Stimulated activated naive CD8-positive, alpha-beta T cell treated with anti-CD3 and anti-CD28 coated beads, Interleukin-15, Interleukin-2, amounts not matched to agents 100 U/mL and 50 U/mL, for 24 hours (primary cell): ENCODE measurements at regions not wholly inside any gene's neighbourhood (a gene's known extent, or its start where the extent isn't known, plus 50 kb on each side); places are given as distances from the start of the nearest gene placed in this dataset.
"Not testable (repeated sequence)": the region's sequence is repeated elsewhere in the genome, so short reads cannot be mapped to it uniquely, and the experiment has no call there.

ENCODE experiments used
- ATAC-seq: fragments of 150-1000 bp; cut with Tn5 transposase; one replicate; pipeline ENCODE4 v1.10.0; 2021
- DNase-seq: peaks from one replicate; pipeline ENCODE4 v3.0.0; 2021

DNA sequence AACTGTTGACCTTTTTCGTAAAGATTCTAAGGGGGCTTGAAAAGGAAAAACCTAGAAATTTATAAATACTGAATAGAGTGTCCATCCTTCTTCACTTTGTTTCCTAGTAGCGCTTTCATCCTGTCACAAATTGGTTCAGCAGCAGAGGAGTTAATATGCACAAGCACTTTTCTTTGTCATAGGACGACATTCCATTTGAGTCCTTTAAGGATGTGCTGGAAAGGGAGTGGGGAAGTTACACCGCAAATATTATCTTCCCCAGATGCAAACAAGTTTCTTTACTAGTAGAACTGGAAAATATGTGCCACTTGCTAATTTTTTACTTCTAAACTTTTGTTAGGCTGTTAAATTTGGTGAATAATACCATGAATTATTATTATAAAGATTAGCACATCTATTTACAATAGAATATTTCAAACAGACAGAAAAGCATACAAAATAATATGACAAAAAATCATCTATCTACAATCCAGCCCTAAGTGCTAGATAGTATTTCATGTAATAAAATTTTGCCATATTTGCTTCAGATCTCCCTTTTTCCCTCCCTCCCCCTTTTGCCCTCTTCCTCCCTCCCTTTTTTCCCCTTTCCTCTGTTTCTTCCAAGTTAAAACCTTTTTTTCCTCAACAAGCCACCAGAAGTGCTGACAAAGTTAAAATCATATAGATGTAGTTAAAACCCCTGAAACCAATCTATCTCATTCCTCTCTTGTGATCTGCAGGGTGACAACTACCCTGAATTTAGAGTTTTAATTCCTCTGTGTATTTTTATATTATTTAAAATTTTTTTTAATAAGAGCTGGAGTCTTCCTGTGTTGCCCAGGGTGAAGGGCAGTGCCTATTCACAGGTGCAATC lies 50.5 kb upstream of the MAP4K3 start:
- no peak for DNase-seq
- no peak for ATAC-seq

DNA sequence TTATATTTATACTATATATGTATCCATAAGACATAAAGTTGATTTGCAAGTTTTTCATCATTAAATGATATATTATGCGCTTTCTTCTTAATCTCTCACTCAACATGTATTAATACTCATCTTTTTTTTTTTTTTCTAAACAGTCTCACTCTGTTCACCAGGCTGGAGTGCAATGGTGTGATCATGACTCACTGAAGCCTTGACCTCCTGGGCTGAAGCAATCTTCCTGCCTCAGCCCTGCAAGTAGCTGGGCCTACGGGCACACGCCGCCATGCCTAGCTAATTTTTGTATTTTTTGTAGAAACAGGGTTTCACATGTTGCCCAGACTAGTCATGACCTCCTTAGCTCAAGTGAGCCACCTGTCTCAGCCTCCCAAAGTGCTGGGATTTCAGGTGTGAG lies 51.4 kb upstream of the MAP4K3 start:
- ATAC-seq, result no peak
- no peak for DNase-seq

DNA sequence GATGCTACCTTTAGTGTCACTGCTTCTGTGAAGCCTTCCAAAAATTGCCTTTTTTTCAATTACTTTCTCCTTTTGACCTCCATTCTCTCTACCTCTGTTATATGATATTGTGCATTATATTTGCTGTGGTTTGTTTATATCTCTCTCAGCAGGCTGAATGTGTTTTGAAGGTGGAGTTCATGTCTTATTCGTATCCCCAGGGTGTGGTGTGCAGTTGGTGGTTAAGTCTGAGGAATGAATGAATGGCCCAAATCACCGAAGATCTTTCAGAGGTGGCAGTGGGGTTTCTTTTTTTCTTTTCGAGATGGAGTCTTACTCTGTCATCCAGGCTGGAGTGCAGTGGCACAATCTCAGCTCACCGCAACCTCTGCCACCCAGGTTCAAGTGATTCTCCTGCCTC lies 53.5 kb upstream of the MAP4K3 start:
- DNase-seq (no peak), ATAC-seq (no peak)

DNA sequence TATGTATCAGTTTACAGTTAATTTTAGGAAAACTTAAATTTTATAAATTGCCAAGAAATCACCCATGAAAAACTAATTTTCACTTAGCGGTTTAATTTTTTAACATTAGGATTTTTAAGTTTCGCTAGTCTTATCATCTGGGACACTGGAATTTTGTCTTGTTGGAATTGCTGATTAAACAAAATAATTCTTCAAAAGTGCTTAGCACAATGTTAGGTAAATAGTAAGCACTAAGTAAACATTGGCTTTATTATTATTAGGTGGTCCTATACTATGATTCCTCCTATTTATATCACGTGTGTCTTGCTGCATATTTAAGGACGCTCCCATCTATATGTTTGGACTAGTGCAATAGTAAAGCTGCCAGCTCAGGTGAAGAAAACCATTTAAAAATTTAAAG lies 54.6 kb upstream of the MAP4K3 start:
- DNase-seq (no peak), ATAC-seq (no peak)

- DNase-seq (peak; percentile 26), ATAC-seq (peak; percentile 94)
Observed at GRCh38 chr2:39492095-39492590, 55.1 kb upstream of the MAP4K3 start.

- no peak for DNase-seq
- no peak for ATAC-seq
Observed at GRCh38 chr2:39492716-39493115, 55.6 kb upstream of the MAP4K3 start.

DNA sequence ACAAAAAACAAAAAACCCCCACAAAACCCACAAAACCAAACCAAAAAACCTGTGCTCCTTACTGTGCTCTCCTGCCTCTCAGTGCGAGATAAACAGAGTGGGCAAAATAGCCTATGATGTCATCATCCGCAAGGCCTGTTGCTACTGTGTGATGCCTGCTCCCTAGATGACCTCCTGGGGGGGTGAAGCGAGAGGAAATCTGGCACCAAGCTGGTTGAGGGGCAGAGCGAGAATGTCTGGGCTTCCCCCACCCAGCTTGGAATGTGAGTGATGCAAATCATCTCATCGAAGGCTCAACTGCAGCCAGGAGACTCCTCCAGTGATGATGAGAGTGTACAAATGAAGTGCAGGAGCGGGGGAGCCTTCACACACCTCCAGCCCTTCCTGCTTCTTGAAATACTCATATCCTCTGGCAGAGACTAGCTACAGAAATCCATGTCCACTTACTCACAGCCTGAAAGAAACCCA lies 57.7 kb upstream of the MAP4K3 start:
- ATAC-seq, result peak; percentile 41

DNA sequence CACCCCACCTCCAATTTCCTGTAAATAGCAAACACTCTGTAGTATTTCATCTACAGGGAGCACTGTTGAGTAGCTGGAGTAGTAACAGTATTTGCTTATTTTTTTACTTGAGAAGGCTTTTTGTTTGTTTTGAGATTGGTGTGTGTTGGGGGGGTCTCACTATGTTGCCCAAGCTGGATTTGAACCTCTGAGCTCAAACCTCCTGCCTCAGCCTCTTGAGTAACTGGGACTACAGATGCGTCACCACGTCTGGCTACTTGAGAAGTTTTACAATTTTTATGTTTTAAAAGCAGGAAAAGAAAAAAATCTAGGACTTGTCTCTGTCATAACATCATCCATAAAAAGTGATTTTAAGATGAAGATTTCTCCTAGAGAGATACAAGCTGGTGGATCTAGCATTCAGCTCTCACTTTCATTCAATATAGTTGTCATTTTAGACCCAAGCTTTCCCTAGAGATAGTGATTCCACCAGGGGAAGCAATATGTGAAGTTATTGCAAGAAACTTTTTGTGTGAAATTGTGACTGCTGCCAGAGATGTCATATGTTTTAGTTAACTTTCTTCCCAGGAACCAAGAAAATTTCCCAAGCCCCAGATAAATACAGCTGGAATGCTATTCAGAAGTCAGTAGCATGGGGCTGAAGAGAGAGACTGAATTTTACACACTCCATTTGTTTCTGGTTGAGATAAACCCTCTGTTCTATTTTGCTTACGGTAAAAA lies 60.2 kb upstream of the MAP4K3 start:
- DNase-seq (no peak), ATAC-seq (no peak)

More for the DNA sequence above, 57.7 kb upstream of the MAP4K3 start:
- DNase-seq, result peak; percentile 42

GRCh38 chr2:39498176-39498575 lies 61.1 kb upstream of the MAP4K3 start:
- ATAC-seq, DNase-seq: not testable (repeated sequence)

GRCh38 chr2:39498786-39499185 lies 61.7 kb upstream of the MAP4K3 start:
- no peak for ATAC-seq
- DNase-seq, result no peak

DNA sequence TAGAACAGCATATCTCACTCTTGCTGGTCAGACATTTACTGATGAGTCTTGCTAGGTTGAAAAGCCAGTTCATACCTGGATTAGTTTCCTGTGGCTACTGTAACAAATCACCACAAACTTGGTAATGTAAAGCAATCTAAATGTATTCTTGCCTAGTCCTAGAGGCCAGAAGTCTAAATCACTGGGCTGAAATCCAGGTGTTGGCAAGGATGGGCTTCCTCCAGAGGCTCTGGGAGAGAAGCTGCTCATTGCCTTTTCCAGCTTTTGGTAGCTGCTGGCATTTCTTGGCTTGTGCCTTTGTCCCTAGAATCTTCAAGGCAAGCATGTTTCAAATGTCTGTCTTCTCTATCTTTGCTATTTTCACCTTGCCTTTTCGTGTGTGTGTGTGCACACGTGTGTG lies 62.3 kb upstream of the MAP4K3 start:
- ATAC-seq, result no peak
- DNase-seq, result no peak

DNA sequence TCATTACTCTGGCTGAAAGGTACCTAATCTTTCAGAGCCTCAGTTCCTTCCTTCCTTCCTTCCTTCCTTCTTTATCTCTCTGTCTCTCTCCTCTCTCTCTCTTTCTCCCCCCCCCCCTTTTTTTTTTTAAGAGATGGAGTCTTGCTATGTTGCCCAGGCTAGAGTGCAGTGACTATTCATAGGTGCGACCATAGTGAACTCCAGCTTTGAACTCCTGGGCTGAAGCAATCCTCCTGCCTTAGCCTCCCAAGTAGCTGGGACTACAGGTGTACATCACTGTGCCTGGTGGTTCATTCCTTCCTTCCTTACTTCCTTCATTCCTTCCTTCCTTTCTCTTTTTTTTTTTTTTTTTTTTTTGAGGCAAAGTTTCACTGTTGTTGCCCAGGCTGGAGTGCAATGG lies 64.3 kb upstream of the MAP4K3 start:
- DNase-seq (no peak), ATAC-seq (no peak)

GRCh38 chr2:39503277-39503676 lies 66.2 kb upstream of the MAP4K3 start:
- no peak for ATAC-seq

DNA sequence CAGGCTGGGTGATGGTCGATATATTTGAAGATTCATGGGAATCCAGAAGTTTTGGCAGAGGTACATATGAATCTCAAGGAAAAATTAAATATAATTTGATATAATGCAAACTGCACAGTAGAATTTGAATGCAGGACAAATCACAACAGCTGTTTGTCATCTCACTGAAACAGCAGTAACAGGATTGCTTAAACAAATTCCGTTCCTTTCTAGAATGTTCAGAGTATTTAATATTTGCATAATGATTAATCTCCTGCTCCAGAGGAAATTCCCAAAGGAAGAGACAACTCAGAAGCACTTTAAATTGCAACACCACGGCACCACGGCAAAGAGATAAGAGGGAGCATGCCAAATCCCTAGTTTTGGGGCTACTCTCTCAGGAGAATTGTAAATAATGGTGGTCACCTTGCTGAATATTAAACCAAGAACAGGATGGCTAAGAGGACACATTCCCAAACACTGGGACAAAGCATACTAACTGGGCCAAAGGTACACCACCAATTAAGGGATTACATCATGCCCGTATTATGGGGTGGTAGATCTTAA lies 67.8 kb upstream of the MAP4K3 start:
- ATAC-seq (no peak), DNase-seq (no peak)

More at GRCh38 chr2:39503277-39503676, 66.2 kb upstream of the MAP4K3 start:
- DNase-seq, result no peak

- DNase-seq (no peak), ATAC-seq (no peak)
Observed at GRCh38 chr2:39506215-39506614, 69.1 kb upstream of the MAP4K3 start.

DNA sequence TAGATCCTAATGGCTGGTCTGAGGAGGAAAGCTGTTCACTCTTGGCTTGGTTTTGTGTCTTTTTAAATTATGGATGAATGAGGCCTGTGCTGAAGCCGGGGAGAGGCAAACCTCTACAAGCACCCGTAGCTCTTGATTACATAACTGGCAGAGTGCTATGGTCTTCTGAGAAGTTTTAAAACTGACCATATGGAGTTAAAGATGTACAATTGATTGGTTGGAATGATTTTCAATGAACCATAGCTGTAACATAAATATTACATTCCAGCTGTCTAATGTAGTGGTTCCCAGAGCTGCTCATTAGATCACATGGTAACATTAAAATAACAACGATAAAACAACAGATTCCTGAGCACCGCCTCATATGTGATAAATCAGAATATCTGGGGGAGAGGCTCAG lies 71.1 kb upstream of the MAP4K3 start:
- DNase-seq (no peak), ATAC-seq (no peak)

DNA sequence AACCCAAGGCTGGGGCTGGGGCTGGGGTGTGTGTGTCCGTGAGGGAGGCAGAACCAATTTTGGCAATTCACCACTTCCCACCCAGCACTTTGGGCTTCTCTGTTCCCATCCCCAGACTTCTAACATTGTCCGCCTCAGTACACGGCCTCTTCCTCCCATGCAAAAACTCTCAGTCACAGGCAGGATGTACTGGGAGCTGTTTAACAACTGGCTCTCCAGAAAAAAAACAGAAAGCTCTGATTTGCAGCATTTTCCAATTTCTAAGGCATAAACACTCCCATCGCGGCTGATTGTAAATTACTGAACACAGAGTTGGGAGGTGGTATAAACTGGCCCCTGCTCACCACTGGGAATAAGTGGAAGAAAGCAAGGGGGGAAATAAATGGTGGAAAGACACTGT lies 73.1 kb upstream of the MAP4K3 start:
- DNase-seq, result no peak
- no peak for ATAC-seq

DNA sequence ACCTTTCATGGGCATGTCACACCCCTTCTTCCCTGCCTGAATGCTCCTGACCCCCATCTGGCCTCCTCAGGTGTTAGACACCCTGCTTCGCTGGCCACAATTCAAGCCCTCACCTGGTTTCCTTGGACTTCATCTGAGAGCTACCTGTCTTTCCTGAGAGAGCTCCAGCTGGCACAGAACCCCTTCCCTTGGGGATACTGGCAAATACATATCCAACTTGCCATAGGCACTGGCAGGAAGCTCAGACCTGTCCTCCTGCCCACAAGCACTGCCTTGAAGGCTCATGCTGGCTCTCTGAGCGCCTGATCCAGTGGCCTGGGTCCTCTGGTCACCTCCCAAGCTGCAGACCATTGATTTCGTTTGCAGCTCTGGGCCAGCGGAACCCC lies 74.1 kb upstream of the MAP4K3 start:
- no peak for ATAC-seq
- DNase-seq, result no peak

GRCh38 chr2:39511605-39512433 lies 74.7 kb upstream of the MAP4K3 start:
- ATAC-seq, result no peak
- DNase-seq, result no peak

DNA sequence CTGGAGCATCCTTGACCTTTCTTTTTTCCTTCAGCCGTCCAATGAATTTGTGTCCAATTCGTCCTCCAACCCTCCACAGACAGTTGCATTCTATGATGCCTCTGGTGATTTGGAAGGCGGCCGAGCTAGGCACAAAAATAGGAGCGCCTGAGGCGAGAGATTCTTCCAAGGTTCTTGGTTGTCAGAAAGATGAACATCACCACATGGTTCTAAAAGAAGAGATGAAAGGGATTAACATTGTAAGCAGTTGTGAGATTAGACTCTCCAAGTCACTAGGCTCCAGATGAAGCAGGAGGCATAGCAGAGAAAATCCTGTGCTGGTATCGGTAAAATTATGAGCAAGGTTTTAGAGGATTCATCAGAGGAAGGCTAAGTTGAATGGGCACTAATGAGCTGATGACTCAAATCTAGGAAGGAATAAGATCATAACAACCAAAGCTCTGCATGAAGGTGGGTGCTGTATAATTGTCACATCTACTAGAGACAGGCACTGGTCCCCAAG lies 75.4 kb upstream of the MAP4K3 start:
- DNase-seq, result no peak
- peak; percentile 49 for ATAC-seq

DNA sequence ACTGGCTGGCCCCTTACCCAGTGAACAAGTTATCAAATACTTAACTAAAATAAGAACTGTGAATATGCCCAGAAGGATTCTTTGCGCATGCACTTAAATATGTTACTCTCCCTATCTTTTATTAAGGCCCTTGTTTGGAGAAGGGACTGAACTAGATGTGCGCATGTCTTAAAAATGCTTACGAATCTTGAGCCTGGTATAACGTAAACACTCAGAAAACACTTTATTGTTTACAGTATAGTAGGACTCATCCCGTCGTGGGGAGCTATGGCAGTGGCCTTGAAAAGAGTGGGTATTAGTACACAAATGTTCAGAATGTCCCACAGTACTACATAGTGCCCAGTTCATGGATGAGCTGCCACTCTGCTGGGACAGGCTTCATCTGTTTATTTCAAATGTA lies 75.9 kb upstream of the MAP4K3 start:
- DNase-seq (no peak), ATAC-seq (no peak)

GRCh38 chr2:39513641-39514094 lies 76.6 kb upstream of the MAP4K3 start:
- DNase-seq, result peak; percentile 75

More at GRCh38 chr2:39513641-39514094, 76.6 kb upstream of the MAP4K3 start:
- peak; percentile 89 for ATAC-seq
